H1 (cell line): ENCODE measurements at regions not wholly inside any gene's neighbourhood (a gene's known extent, or its start where the extent isn't known, plus 50 kb on each side); places are given as distances from the start of the nearest gene placed in this dataset.

ENCODE experiments used
- CTCF ChIA-PET: fragments of 300-600 bp; sonication (Branson Sonifier 250); formaldehyde crosslinking; loops from one replicate; lab custom pipeline; 2021; ENCODE audit not compliant: partially characterized antibody; lab: Charles Lee
- POLR2A ChIA-PET: fragments of 300-600 bp; sonication (Branson Sonifier 250); formaldehyde crosslinking; loops from one replicate; lab custom pipeline; 2021; ENCODE audit warnings: inconsistent platforms; ENCODE audit not compliant: partially characterized antibody; lab: Charles Lee
- DNase-seq, 2 experiments: peaks; one replicate each; pipeline versions ENCODE4 v3.0.0 to v3.0.0-alpha.2; 2010 to 2022; ENCODE audit warnings: low spot score in 2 of 2, low read depth in 1 of 2, mixed read lengths in 1 of 2
- FAIRE-seq: peaks from 2 replicates; lab custom pipeline; 2011; peaks lifted over from hg19 to GRCh38; lab: Jason Lieb, UNC
- H2AFZ ChIP-seq: 2 replicates; pipeline ENCODE4 v1.8.1; 2012; ENCODE audit warnings: low read length, inconsistent platforms
- H2AK5ac ChIP-seq: 2 replicates; pipeline ENCODE4 v1.6.1; 2013; ENCODE audit warnings: low read depth, low read length
- H2BK120ac ChIP-seq: replicated peaks from 2 replicates; pipeline ENCODE3; 2013; ENCODE audit warnings: low read depth, low read length, inconsistent platforms
- H2BK12ac ChIP-seq: 2 replicates; pipeline ENCODE4 v1.6.1; 2013; ENCODE audit warnings: low read depth, low read length
- H2BK15ac ChIP-seq: 2 replicates; pipeline ENCODE4 v1.6.1; 2013; ENCODE audit warnings: low read length
- H2BK20ac ChIP-seq: 2 replicates; pipeline ENCODE4 v1.6.1; 2013; ENCODE audit warnings: low read length
- H2BK5ac ChIP-seq: 2 replicates; pipeline ENCODE4 v1.6.1; 2013; ENCODE audit warnings: low read depth, low read length
- H3K14ac ChIP-seq: 2 replicates; pipeline ENCODE4 v1.6.1; 2013; ENCODE audit warnings: inconsistent platforms; ENCODE audit not compliant: insufficient read length
- H3K18ac ChIP-seq: 2 replicates; pipeline ENCODE4 v1.6.1; 2013; ENCODE audit warnings: low read length; ENCODE audit errors: extremely low read depth
- H3K23ac ChIP-seq: 2 replicates; pipeline ENCODE4 v1.6.1; 2013; ENCODE audit warnings: inconsistent platforms; ENCODE audit not compliant: insufficient read length
- H3K23me2 ChIP-seq: 2 replicates; pipeline ENCODE4 v1.6.1; 2013; ENCODE audit warnings: low read depth, low read length
- H3K27ac ChIP-seq: 2 replicates; pipeline ENCODE4 v1.6.1; 2011; ENCODE audit warnings: low read depth, low read length, inconsistent platforms
- H3K27me3 ChIP-seq, 4 experiments: replicated peaks in 1 of 4; 1 replicate in 1 of 4; 2 replicates in 3 of 4; pipeline versions ENCODE4 v1.6.1 to v1.8.1; 2011 to 2013; ENCODE audit warnings: low read length in 3 of 4, mild to moderate bottlenecking in 3 of 4, inconsistent platforms in 2 of 4, mixed read lengths in 2 of 4, moderate library complexity in 1 of 4; ENCODE audit not compliant: control insufficient read depth in 3 of 4, insufficient read depth in 3 of 4; ENCODE audit errors: extremely low read depth in 1 of 4
- H3K36me3 ChIP-seq, 4 experiments: 2 replicates each; pipeline versions ENCODE4 v1.6.1 to v1.8.1; 2011 to 2013; ENCODE audit warnings: mild to moderate bottlenecking in 4 of 4, low read length in 3 of 4, moderate library complexity in 2 of 4, control low read depth in 1 of 4, inconsistent platforms in 1 of 4; ENCODE audit not compliant: insufficient read depth in 4 of 4, control insufficient read depth in 2 of 4
- H3K4ac ChIP-seq: replicated peaks from 2 replicates; pipeline ENCODE3; 2013; ENCODE audit warnings: low read length, low read depth, mixed read lengths, inconsistent platforms; ENCODE audit not compliant: insufficient read length
- H3K4me1 ChIP-seq, 4 experiments: replicated peaks in 1 of 4; 1 replicate in 1 of 4; 2 replicates in 3 of 4; pipeline versions ENCODE4 v1.6.1 to v1.8.1; 2011 to 2013; ENCODE audit warnings: low read length in 3 of 4, inconsistent platforms in 2 of 4, mixed read lengths in 1 of 4; ENCODE audit not compliant: insufficient read depth in 4 of 4, control insufficient read depth in 3 of 4
- H3K4me2 ChIP-seq, 2 experiments: 2 replicates each; pipeline versions ENCODE4 v1.6.1 to v1.8.1; 2011 to 2013; ENCODE audit warnings: low read depth in 2 of 2, low read length in 2 of 2, control low read depth in 1 of 2, inconsistent platforms in 1 of 2, mild to moderate bottlenecking in 1 of 2; ENCODE audit not compliant: insufficient read depth in 1 of 2
- H3K4me3 ChIP-seq, 4 experiments: fragments of 200-600, 300-600 bp in 1 of 4; sonication (generic), shearing (Covaris generic), sonication (Bioruptor Twin) in 1 of 4; 2 replicates each; pipeline versions ENCODE4 v1.5.1 to v1.8.1; 2011 to 2016; ENCODE audit warnings: low read length in 4 of 4, low read depth in 3 of 4, control low read depth in 2 of 4, inconsistent platforms in 2 of 4, mild to moderate bottlenecking in 2 of 4, mixed read lengths in 1 of 4, moderate library complexity in 1 of 4; ENCODE audit not compliant: insufficient read depth in 2 of 4; ENCODE audit errors: extremely low read depth in 1 of 4
- H3K56ac ChIP-seq: replicated peaks from 2 replicates; pipeline ENCODE3; 2013; ENCODE audit warnings: low read depth, mild to moderate bottlenecking, mixed read lengths, low read length, inconsistent platforms; ENCODE audit not compliant: insufficient read length
- H3K79me1 ChIP-seq: 2 replicates; pipeline ENCODE4 v1.6.1; 2013; ENCODE audit warnings: low read depth, low read length, control low read depth
- H3K79me2 ChIP-seq, 2 experiments: 2 replicates each; pipeline versions ENCODE4 v1.6.1 to v1.8.1; 2012 to 2013; ENCODE audit warnings: low read length in 2 of 2, mild to moderate bottlenecking in 2 of 2, inconsistent platforms in 1 of 2; ENCODE audit not compliant: insufficient read depth in 2 of 2, control insufficient read depth in 1 of 2
- H3K9ac ChIP-seq, 4 experiments: replicated peaks in 1 of 4; 1 replicate in 1 of 4; 2 replicates in 3 of 4; pipeline versions ENCODE4 v1.6.1 to v1.8.1; 2011 to 2013; ENCODE audit warnings: low read depth in 3 of 4, low read length in 3 of 4, control low read depth in 2 of 4, mild to moderate bottlenecking in 2 of 4, moderate library complexity in 2 of 4, inconsistent platforms in 1 of 4; ENCODE audit errors: extremely low read depth in 1 of 4
- H3K9me3 ChIP-seq, 2 experiments: 2 replicates each; pipeline versions ENCODE4 v1.6.1 to v1.8.1; 2012 to 2013; ENCODE audit warnings: mild to moderate bottlenecking in 2 of 2, moderate library complexity in 2 of 2, control low read depth in 1 of 2, inconsistent platforms in 1 of 2, low read depth in 1 of 2, low read length in 1 of 2, mixed read lengths in 1 of 2; ENCODE audit not compliant: insufficient read depth in 2 of 2
- H4K20me1 ChIP-seq, 2 experiments: replicated peaks in 1 of 2; 2 replicates each; pipeline versions ENCODE3 to v1.8.1; 2011 to 2013; ENCODE audit warnings: inconsistent platforms in 2 of 2, low read length in 2 of 2, mild to moderate bottlenecking in 1 of 2; ENCODE audit not compliant: insufficient read depth in 2 of 2, control insufficient read depth in 1 of 2
- H4K5ac ChIP-seq: 2 replicates; pipeline ENCODE4 v1.6.1; 2013; ENCODE audit warnings: low read length, low read depth, mixed read lengths, inconsistent platforms; ENCODE audit not compliant: insufficient read length
- H4K8ac ChIP-seq: 2 replicates; pipeline ENCODE4 v1.8.0; 2013; ENCODE audit warnings: mild to moderate bottlenecking, moderate library complexity, low read length, inconsistent platforms; ENCODE audit not compliant: insufficient read depth; ENCODE audit errors: extremely low read depth
- H4K91ac ChIP-seq: replicated peaks from 2 replicates; pipeline ENCODE3; 2013; ENCODE audit warnings: low read length, mixed read lengths, inconsistent platforms; ENCODE audit not compliant: insufficient read length
- CHD2 ChIP-seq: IDR thresholded peaks from 2 replicates; pipeline ENCODE4 v1.6.1; 2012; ENCODE audit warnings: low read length, improper control_type of control experiment
- CTCF ChIP-seq, 3 experiments: IDR thresholded peaks; 1 replicate in 2 of 3; 2 replicates in 1 of 3; pipeline versions ENCODE4 v1.5.1 to v1.6.1; 2011; ENCODE audit warnings: low read length in 3 of 3, mild to moderate bottlenecking in 3 of 3, inconsistent platforms in 2 of 3, low read depth in 1 of 3, moderate library complexity in 1 of 3; ENCODE audit not compliant: insufficient read depth in 1 of 3; ENCODE audit errors: control extremely low read depth in 1 of 3
- HDAC2 ChIP-seq, 2 experiments: fragments of 300-600 bp in 1 of 2; sonication (generic) in 1 of 2; IDR thresholded peaks; 2 replicates each; pipeline ENCODE4 v1.6.1; 2011 to 2012; ENCODE audit warnings: low read depth in 2 of 2, low read length in 2 of 2, mild to moderate bottlenecking in 2 of 2, moderate library complexity in 2 of 2, borderline replicate concordance in 1 of 2, inconsistent platforms in 1 of 2
- MAFK ChIP-seq: IDR thresholded peaks from 2 replicates; pipeline ENCODE4 v1.6.1; 2012; ENCODE audit warnings: low read depth, mild to moderate bottlenecking, improper control_type of control experiment, low read length
- SP1 ChIP-seq: IDR thresholded peaks from 2 replicates; pipeline ENCODE4 v1.6.1; 2011; ENCODE audit warnings: low read depth, low read length
- WGBS, 2 experiments: shearing (Covaris generic) in 1 of 2; methylation state at CpG; one replicate each; pipeline versions ENCODE4 v1.1.6 to v1.1.7; 2013 to 2015; ENCODE audit warnings: low lambda C conversion rate in 2 of 2, mixed read lengths in 2 of 2, inconsistent platforms in 1 of 2, low coverage in 1 of 2, missing lambda C conversion rate in 1 of 2; ENCODE audit not compliant: insufficient replicate concordance in 2 of 2, insufficient coverage in 1 of 2, insufficient read length in 1 of 2; ENCODE audit errors: extremely low coverage in 1 of 2, missing lambda C conversion rate in 1 of 2; 5-methylcytosine and 5-hydroxymethylcytosine counted together
- TF ChIP-seq, protein P1 (sequence below): IDR thresholded peaks from 2 replicates; pipeline ENCODE4 v1.6.1; 2011; ENCODE audit warnings: low read depth, mild to moderate bottlenecking, low read length; ENCODE audit not compliant: insufficient read depth

- no peak overlapping the region for H2BK15ac ChIP-seq
- H3K9me3 ChIP-seq, result no peaks in the 10 kb centered on the region
- ChIA-PET POLR2A (no interaction called here), CTCF (interaction anchor here (0.6 kb wide), 1 partner anchor 1413 kb away, joined by 5 read pairs; no protein-coding TSS in a partner anchor)
- no peak overlapping the region for H3K4me3 ChIP-seq
- no peak overlapping the region for H3K23ac ChIP-seq
- H2AFZ ChIP-seq, result no peak overlapping the region
- H3K23me2 ChIP-seq, result no peaks in the 10 kb centered on the region
- no peaks in the 10 kb centered on the region for H3K4me1 ChIP-seq
- FAIRE-seq, result no peak
- no peak overlapping the region for H2BK120ac ChIP-seq
- WGBS, 2 experiments, result 93% methylated on average over 1 of the region's 1 CpG; no CpG with 5 or more reads in 1 of the 2 experiments
- no peak overlapping the region for H2BK5ac ChIP-seq
- H3K79me1 ChIP-seq, result no peaks in the 10 kb centered on the region
- no peak overlapping the region for H4K91ac ChIP-seq
- H3K4me2 ChIP-seq, result no peak overlapping the region
- H2BK20ac ChIP-seq, result no peak overlapping the region
- no peak for DNase-seq
- no peak overlapping the region for H3K14ac ChIP-seq
- no peaks in the 10 kb centered on the region for H3K27me3 ChIP-seq
- no peaks in the 10 kb centered on the region for H4K20me1 ChIP-seq
- no peak overlapping the region for H4K5ac ChIP-seq
- H3K9ac ChIP-seq, result no peak overlapping the region
- no peak overlapping the region for H3K18ac ChIP-seq
- H3K56ac ChIP-seq, result no peak overlapping the region
- H3K4ac ChIP-seq, result no peak overlapping the region
- H2BK12ac ChIP-seq, result no peak overlapping the region
- no peak overlapping the region for H3K27ac ChIP-seq
- TF ChIP-seq CHD2, result no peak
- no peak for TF ChIP-seq MAFK
- TF ChIP-seq, protein P1, sequence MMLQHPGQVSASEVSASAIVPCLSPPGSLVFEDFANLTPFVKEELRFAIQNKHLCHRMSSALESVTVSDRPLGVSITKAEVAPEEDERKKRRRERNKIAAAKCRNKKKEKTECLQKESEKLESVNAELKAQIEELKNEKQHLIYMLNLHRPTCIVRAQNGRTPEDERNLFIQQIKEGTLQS, result no peak
- no peak for TF ChIP-seq HDAC2 (IDR thresholded peaks at IDR 0.05; ENCODE audit: borderline replicate concordance in 1 of 2, low read depth in 2 of 2, low read length in 2 of 2)
- TF ChIP-seq SP1, result no peak
- TF ChIP-seq CTCF (IDR thresholded peaks at IDR 0.05; ENCODE audit: control extremely low read depth in 1 of 3, insufficient read depth in 1 of 3, low read depth in 1 of 3, low read length in 3 of 3), result no peak
- H3K79me2 ChIP-seq, result no peaks in the 10 kb centered on the region
- no peak overlapping the region for H4K8ac ChIP-seq
- no peak overlapping the region for H2AK5ac ChIP-seq
- H3K36me3 ChIP-seq, result no peaks in the 10 kb centered on the region
These were observed 708.4 kb upstream of the CITED2 start for GRCh38 chr6:140082867-140083297.
